WTC11 (cell line): ENCODE measurements at regions not wholly inside any gene's neighbourhood (a gene's known extent, or its start where the extent isn't known, plus 50 kb on each side); places are given as distances from the start of the nearest gene placed in this dataset.

Source experiments
- ATAC-seq: fragments of 200-7000 bp; cut with Tn5 transposase; 2 replicates; pipeline ENCODE4 v1.10.0; 2021; ENCODE audit warnings: mild to moderate bottlenecking, moderate library complexity
- CTCF ChIA-PET: fragments of 300-600 bp; sonication (Branson Sonifier 250); formaldehyde crosslinking; loops from one replicate; lab custom pipeline; 2021; ENCODE audit warnings: antibody characterized with exemption; lab: Charles Lee
- POLR2A ChIA-PET: fragments of 350-600 bp; sonication (Branson Sonifier 250); formaldehyde crosslinking; loops from one replicate; lab custom pipeline; 2021; ENCODE audit warnings: antibody characterized with exemption; lab: Charles Lee
- DNase-seq: peaks from one replicate; pipeline ENCODE4 v3.0.0; 2021; ENCODE audit warnings: low spot score
- H3K27ac Mint-ChIP-seq: 2 replicates; pipeline ENCODE4 v1.8.0; 2021; ENCODE audit warnings: mixed read lengths
- H3K27me3 Mint-ChIP-seq: 2 replicates; pipeline ENCODE4 v1.8.0; 2021; ENCODE audit warnings: low read depth, mild to moderate bottlenecking, moderate library complexity, mixed read lengths
- H3K36me3 Mint-ChIP-seq: 2 replicates; pipeline ENCODE4 v1.8.0; 2021; ENCODE audit warnings: mixed read lengths
- H3K4me1 Mint-ChIP-seq: 2 replicates; pipeline ENCODE4 v1.8.0; 2022; ENCODE audit warnings: mixed read lengths
- H3K4me3 Mint-ChIP-seq: 2 replicates; pipeline ENCODE4 v1.8.0; 2021; ENCODE audit warnings: mild to moderate bottlenecking, moderate library complexity, mixed read lengths
- H3K9me3 Mint-ChIP-seq: 2 replicates; pipeline ENCODE4 v1.8.0; 2021; ENCODE audit warnings: mixed read lengths
- ARID4B ChIP-seq: sonication (generic); formaldehyde crosslinking; IDR thresholded peaks from 2 replicates; pipeline ENCODE4 v1.8.0; 2023; ENCODE audit warnings: missing genetic modification reagents, mild to moderate bottlenecking, borderline replicate concordance
- ATF1 ChIP-seq: sonication (generic); formaldehyde crosslinking; IDR thresholded peaks from 2 replicates; pipeline ENCODE4 v1.8.1; 2023; ENCODE audit warnings: mild to moderate bottlenecking, moderate library complexity, missing genetic modification reagents
- ATF6 ChIP-seq: sonication (generic); formaldehyde crosslinking; IDR thresholded peaks from 2 replicates; pipeline ENCODE4 v1.8.1; 2023; ENCODE audit warnings: mild to moderate bottlenecking, missing genetic modification reagents
- ELF4 ChIP-seq: sonication (generic); formaldehyde crosslinking; IDR thresholded peaks from 2 replicates; pipeline ENCODE4 v1.8.1; 2022; ENCODE audit warnings: low read depth, mild to moderate bottlenecking, moderate library complexity, missing genetic modification reagents
- FOXK1 ChIP-seq: sonication (generic); formaldehyde crosslinking; IDR thresholded peaks from 2 replicates; pipeline ENCODE4 v1.8.0; 2022; ENCODE audit warnings: mild to moderate bottlenecking, moderate library complexity, missing genetic modification reagents
- GABPB1 ChIP-seq: sonication (generic); formaldehyde crosslinking; IDR thresholded peaks from 2 replicates; pipeline ENCODE4 v1.8.1; 2023; ENCODE audit warnings: mild to moderate bottlenecking, missing genetic modification reagents
- MXD4 ChIP-seq: fragments of 250-450 bp; sonication (Bioruptor Pico); IDR thresholded peaks from 2 replicates; pipeline ENCODE4 v1.8.0; 2021; ENCODE audit warnings: mild to moderate bottlenecking, moderate library complexity, borderline replicate concordance
- RELA ChIP-seq: sonication (generic); formaldehyde crosslinking; IDR thresholded peaks from 2 replicates; pipeline ENCODE4 v1.8.1; 2022; ENCODE audit warnings: missing genetic modification reagents, mild to moderate bottlenecking, borderline replicate concordance
- SMAD4 ChIP-seq: sonication (generic); formaldehyde crosslinking; IDR thresholded peaks from 2 replicates; pipeline ENCODE4 v1.8.0; 2022; ENCODE audit warnings: mild to moderate bottlenecking, missing genetic modification reagents
- SOX15 ChIP-seq: fragments of 250-450 bp; sonication (Bioruptor Pico); IDR thresholded peaks from 2 replicates; pipeline ENCODE4 v1.9.0; 2021; ENCODE audit warnings: mild to moderate bottlenecking
- SP1 ChIP-seq: sonication (generic); formaldehyde crosslinking; conservative IDR thresholded peaks from 2 replicates; pipeline ENCODE4 v1.8.1; 2022; ENCODE audit warnings: missing genetic modification reagents
- TP53 ChIP-seq: sonication (generic); formaldehyde crosslinking; IDR thresholded peaks from 2 replicates; pipeline ENCODE4 v1.8.1; 2023; ENCODE audit warnings: mild to moderate bottlenecking, missing genetic modification reagents
- ZNF232 ChIP-seq: sonication (generic); formaldehyde crosslinking; IDR thresholded peaks from 2 replicates; pipeline ENCODE4 v1.8.0; 2022; ENCODE audit warnings: mild to moderate bottlenecking, missing genetic modification reagents
- ZNF263 ChIP-seq: sonication (generic); formaldehyde crosslinking; IDR thresholded peaks from 2 replicates; pipeline ENCODE4 v1.8.1; 2022; ENCODE audit warnings: low read depth, mild to moderate bottlenecking, moderate library complexity, missing genetic modification reagents
- ZNF317 ChIP-seq: sonication (generic); formaldehyde crosslinking; IDR thresholded peaks from 2 replicates; pipeline ENCODE4 v1.8.1; 2023; ENCODE audit warnings: low read depth, mild to moderate bottlenecking, moderate library complexity, missing genetic modification reagents, borderline replicate concordance
- TF ChIP-seq, protein P1 (sequence below): fragments of 250-450 bp; sonication (Bioruptor Pico); IDR thresholded peaks from 2 replicates; pipeline ENCODE4 v1.9.0; 2021; ENCODE audit warnings: mild to moderate bottlenecking, borderline replicate concordance
- TF ChIP-seq, protein P2 (sequence below): fragments of 250-450 bp; sonication (Bioruptor Pico); IDR thresholded peaks from 2 replicates; pipeline ENCODE4 v1.9.0; 2021; ENCODE audit warnings: mild to moderate bottlenecking
- TF ChIP-seq, protein P3 (sequence below): sonication (generic); formaldehyde crosslinking; IDR thresholded peaks from 2 replicates; pipeline ENCODE4 v1.8.1; 2022; ENCODE audit warnings: low read depth, missing genetic modification reagents, borderline replicate concordance

DNA sequence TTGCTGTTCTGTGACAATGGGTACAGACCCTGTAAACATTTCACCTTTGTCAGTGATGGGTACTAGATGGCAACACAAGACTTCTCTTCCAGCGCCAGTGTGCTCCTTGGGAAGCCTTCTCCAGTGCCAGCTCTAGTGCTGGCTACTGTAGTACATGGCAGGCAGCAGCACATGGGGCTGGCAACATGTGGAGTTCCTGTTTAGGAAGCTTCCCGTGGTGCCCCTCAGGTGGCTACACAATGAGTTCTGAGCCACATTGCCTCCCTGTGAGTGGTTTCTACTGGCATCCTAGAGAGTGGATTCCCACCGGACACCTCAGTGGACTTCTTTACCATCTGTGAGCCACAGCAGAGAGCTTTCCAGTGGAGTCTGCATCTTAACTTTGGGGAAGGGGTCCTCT lies 302.1 kb downstream of the CYRIA start (continued):
- TF ChIP-seq, protein P1, sequence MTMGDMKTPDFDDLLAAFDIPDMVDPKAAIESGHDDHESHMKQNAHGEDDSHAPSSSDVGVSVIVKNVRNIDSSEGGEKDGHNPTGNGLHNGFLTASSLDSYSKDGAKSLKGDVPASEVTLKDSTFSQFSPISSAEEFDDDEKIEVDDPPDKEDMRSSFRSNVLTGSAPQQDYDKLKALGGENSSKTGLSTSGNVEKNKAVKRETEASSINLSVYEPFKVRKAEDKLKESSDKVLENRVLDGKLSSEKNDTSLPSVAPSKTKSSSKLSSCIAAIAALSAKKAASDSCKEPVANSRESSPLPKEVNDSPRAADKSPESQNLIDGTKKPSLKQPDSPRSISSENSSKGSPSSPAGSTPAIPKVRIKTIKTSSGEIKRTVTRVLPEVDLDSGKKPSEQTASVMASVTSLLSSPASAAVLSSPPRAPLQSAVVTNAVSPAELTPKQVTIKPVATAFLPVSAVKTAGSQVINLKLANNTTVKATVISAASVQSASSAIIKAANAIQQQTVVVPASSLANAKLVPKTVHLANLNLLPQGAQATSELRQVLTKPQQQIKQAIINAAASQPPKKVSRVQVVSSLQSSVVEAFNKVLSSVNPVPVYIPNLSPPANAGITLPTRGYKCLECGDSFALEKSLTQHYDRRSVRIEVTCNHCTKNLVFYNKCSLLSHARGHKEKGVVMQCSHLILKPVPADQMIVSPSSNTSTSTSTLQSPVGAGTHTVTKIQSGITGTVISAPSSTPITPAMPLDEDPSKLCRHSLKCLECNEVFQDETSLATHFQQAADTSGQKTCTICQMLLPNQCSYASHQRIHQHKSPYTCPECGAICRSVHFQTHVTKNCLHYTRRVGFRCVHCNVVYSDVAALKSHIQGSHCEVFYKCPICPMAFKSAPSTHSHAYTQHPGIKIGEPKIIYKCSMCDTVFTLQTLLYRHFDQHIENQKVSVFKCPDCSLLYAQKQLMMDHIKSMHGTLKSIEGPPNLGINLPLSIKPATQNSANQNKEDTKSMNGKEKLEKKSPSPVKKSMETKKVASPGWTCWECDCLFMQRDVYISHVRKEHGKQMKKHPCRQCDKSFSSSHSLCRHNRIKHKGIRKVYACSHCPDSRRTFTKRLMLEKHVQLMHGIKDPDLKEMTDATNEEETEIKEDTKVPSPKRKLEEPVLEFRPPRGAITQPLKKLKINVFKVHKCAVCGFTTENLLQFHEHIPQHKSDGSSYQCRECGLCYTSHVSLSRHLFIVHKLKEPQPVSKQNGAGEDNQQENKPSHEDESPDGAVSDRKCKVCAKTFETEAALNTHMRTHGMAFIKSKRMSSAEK (CRISPR knock-in tag): no peak
- TF ChIP-seq ATF6 (CRISPR knock-in tag) (no peak), SOX15 (no peak), SP1 (CRISPR knock-in tag) (no peak)

GRCh38 chr2:16362611-16363010 lies 303.0 kb downstream of the CYRIA start:
- no peak for TF ChIP-seq ZNF232
- TF ChIP-seq, all 79 proteins: peak for 0
- Mint-ChIP-seq H3K4me3 (no peak overlapping the region), H3K4me1 (no peaks in the 10 kb centered on the region), H3K27ac (no peak overlapping the region), H3K9me3 (peaks cover 4% of the 10 kb centered on the region), H3K27me3 (no peaks in the 10 kb centered on the region), H3K36me3 (no peaks in the 10 kb centered on the region; the same call in 1 of the 2 replicates)
- ChIA-PET POLR2A (no interaction called here), CTCF (no interaction called here)
- ATAC-seq: no peak
- no peak for DNase-seq

DNA sequence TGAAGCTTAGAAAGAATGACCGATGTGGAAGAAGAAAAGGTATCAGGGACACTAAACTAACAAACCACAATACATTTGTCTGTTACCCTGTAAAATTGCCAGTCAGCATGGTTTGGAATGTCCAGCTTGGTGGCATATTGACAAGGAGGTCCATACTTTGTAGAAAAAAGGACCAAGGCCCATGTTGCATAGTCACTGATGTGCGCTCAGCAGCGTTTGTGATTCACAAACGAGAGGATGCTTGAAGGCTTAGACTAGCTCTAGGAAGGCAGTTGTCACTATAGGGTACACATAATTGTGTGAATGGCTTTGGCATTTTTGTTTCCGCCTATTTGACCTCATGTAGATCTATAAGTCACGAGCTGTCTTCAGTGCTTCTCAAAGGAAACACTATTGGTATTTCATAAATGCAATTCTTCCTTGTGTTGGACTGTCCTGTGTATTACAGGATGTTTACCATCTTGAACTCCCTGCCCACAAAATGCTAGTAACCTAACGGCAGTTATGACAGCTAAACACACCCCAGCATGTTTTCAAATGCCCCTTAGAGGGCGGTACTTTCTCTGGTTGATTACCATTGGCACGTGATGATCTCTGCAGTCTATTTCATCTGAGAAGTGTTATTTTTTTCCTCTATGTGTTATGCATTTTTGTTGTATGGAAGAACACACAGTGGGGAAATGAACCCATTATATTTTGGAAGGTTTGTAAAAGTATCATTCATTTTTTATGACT lies 304.2 kb downstream of the CYRIA start:
- CTCF ChIA-PET: no interaction called here
- no peak overlapping the region for H3K4me3 Mint-ChIP-seq
- H3K27me3 Mint-ChIP-seq: no peaks in the 10 kb centered on the region
- POLR2A ChIA-PET: no interaction called here
- H3K4me1 Mint-ChIP-seq: no peaks in the 10 kb centered on the region
- DNase-seq (no peak), ATAC-seq (no peak)
- H3K9me3 Mint-ChIP-seq: peaks cover 9% of the 10 kb centered on the region
- H3K27ac Mint-ChIP-seq: no peak overlapping the region
- peaks cover 3% of the 10 kb centered on the region; the same call in 1 of the 2 replicates for H3K36me3 Mint-ChIP-seq
- TF ChIP-seq, protein P2, sequence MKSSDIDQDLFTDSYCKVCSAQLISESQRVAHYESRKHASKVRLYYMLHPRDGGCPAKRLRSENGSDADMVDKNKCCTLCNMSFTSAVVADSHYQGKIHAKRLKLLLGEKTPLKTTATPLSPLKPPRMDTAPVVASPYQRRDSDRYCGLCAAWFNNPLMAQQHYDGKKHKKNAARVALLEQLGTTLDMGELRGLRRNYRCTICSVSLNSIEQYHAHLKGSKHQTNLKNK: no peak
- no peak for TF ChIP-seq ARID4B (CRISPR knock-in tag)
- TF ChIP-seq FOXK1: no peak
- no peak for TF ChIP-seq SMAD4 (CRISPR knock-in tag)
- no peak for TF ChIP-seq TP53 (CRISPR knock-in tag)
- no peak for TF ChIP-seq ZNF263 (CRISPR knock-in tag)
- no peak for TF ChIP-seq ATF6 (CRISPR knock-in tag)
- TF ChIP-seq, protein P3, sequence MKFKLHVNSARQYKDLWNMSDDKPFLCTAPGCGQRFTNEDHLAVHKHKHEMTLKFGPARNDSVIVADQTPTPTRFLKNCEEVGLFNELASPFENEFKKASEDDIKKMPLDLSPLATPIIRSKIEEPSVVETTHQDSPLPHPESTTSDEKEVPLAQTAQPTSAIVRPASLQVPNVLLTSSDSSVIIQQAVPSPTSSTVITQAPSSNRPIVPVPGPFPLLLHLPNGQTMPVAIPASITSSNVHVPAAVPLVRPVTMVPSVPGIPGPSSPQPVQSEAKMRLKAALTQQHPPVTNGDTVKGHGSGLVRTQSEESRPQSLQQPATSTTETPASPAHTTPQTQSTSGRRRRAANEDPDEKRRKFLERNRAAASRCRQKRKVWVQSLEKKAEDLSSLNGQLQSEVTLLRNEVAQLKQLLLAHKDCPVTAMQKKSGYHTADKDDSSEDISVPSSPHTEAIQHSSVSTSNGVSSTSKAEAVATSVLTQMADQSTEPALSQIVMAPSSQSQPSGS (CRISPR knock-in tag): no peak
- TF ChIP-seq MXD4 (CRISPR knock-in tag): no peak
- TF ChIP-seq GABPB1 (CRISPR knock-in tag): no peak
- no peak for TF ChIP-seq ELF4 (CRISPR knock-in tag)
- no peak for TF ChIP-seq ZNF317 (CRISPR knock-in tag)
- TF ChIP-seq ATF1 (CRISPR knock-in tag): no peak
- no peak for TF ChIP-seq RELA (CRISPR knock-in tag)
- no peak for TF ChIP-seq ZNF232
